PC-3 (cell line): ENCODE measurements at regions not wholly inside any gene's neighbourhood (a gene's known extent, or its start where the extent isn't known, plus 50 kb on each side); places are given as distances from the start of the nearest gene placed in this dataset.

Experiments
- ATAC-seq: fragments of 200-7000 bp; cut with Tn5 transposase; 2 replicates; pipeline ENCODE4 v1.9.1; 2020; ENCODE audit warnings: mild to moderate bottlenecking, moderate library complexity
- BruUV-seq: library from RNA; stranded (reverse); fragments of 400-500 nt; replicated peaks from 2 replicates; lab custom pipeline; 2021; lab: Mats Ljungman, UMichigan
- CTCF ChIA-PET: fragments of 300-600 bp; sonication (Branson Sonifier 250); formaldehyde crosslinking; loops from one replicate; lab custom pipeline; 2022; ENCODE audit warnings: antibody characterized with exemption; lab: Charles Lee
- POLR2A ChIA-PET: fragments of 300-600 bp; sonication (Branson Sonifier 250); formaldehyde crosslinking; loops from one replicate; lab custom pipeline; 2022; ENCODE audit warnings: antibody characterized with exemption; ENCODE audit not compliant: unreplicated experiment; lab: Charles Lee
- DNase-seq: peaks from one replicate; pipeline ENCODE4 v3.0.0-alpha.2; 2015
- H2AFZ ChIP-seq: fragments of 300-600 bp; sonication (generic); 2 replicates; pipeline ENCODE4 v1.6.0; 2016; ENCODE audit warnings: antibody characterized with exemption, low read length
- H3F3A ChIP-seq: fragments of 300-600 bp; sonication (generic); one replicate; pipeline ENCODE4 v1.6.0; 2017; ENCODE audit warnings: antibody characterized with exemption, low read length, control low read depth, mild to moderate bottlenecking; ENCODE audit not compliant: unreplicated experiment
- H3K27ac ChIP-seq: fragments of 300-600 bp; sonication (generic); 2 replicates; pipeline ENCODE4 v1.5.1; 2016; ENCODE audit warnings: mild to moderate bottlenecking, low read length
- H3K27me3 ChIP-seq: fragments of 300-600 bp; sonication (generic); 2 replicates; pipeline ENCODE4 v1.6.1; 2016; ENCODE audit warnings: low read length, mixed read lengths
- H3K36me3 ChIP-seq: fragments of 300-600 bp; sonication (generic); 2 replicates; pipeline ENCODE4 v1.6.1; 2016; ENCODE audit warnings: low read depth, mixed run types, low read length, mixed read lengths
- H3K4me1 ChIP-seq: fragments of 300-600 bp; sonication (generic); 2 replicates; pipeline ENCODE4 v1.5.1; 2016; ENCODE audit warnings: low read length; ENCODE audit not compliant: insufficient read depth
- H3K4me2 ChIP-seq: fragments of 300-600 bp; sonication (generic); 2 replicates; pipeline ENCODE4 v1.6.0; 2016; ENCODE audit warnings: low read length
- H3K4me3 ChIP-seq: fragments of 300-600 bp; sonication (generic); 2 replicates; pipeline ENCODE4 v1.5.1; 2016; ENCODE audit warnings: mild to moderate bottlenecking, low read length, mixed read lengths
- H3K79me2 ChIP-seq: fragments of 300-600 bp; sonication (generic); 2 replicates; pipeline ENCODE4 v1.6.1; 2017; ENCODE audit warnings: low read length, mixed read lengths
- H3K9ac ChIP-seq: fragments of 300-600 bp; sonication (generic); 2 replicates; pipeline ENCODE4 v1.6.0; 2016; ENCODE audit warnings: mild to moderate bottlenecking, low read length
- H3K9me2 ChIP-seq: fragments of 300-600 bp; sonication (generic); replicated peaks from 2 replicates; pipeline ENCODE4 v1.6.1; 2016; ENCODE audit warnings: mixed run types, low read length, mixed read lengths
- H3K9me3 ChIP-seq: fragments of 300-600 bp; sonication (generic); 2 replicates; pipeline ENCODE4 v1.6.1; 2016; ENCODE audit warnings: low read length, mixed read lengths
- H4K20me1 ChIP-seq: fragments of 300-600 bp; sonication (generic); 2 replicates; pipeline ENCODE4 v1.6.1; 2016; ENCODE audit warnings: low read length, mixed read lengths
- CTCF ChIP-seq: fragments of 300-600 bp; sonication (generic); conservative IDR thresholded peaks from 2 replicates; pipeline ENCODE4 v1.5.1; 2017; ENCODE audit warnings: antibody characterized with exemption, low read depth, mild to moderate bottlenecking, low read length
- EZH2 ChIP-seq: fragments of 300-600 bp; sonication (generic); IDR thresholded peaks from one replicate; pipeline ENCODE4 v1.6.1; 2017; ENCODE audit warnings: antibody characterized with exemption, mild to moderate bottlenecking, low read length; ENCODE audit not compliant: unreplicated experiment
- EZH2phosphoT487 ChIP-seq: fragments of 300-600 bp; sonication (generic); IDR thresholded peaks from 2 replicates; pipeline ENCODE4 v1.6.1; 2018; ENCODE audit warnings: mild to moderate bottlenecking, antibody characterized with exemption, low read length, borderline replicate concordance
- intact Hi-C: fragments of 100-400 bp; cut with micrococcal nuclease; formaldehyde crosslinking; loops from 2 replicates; pipeline ENCODE4 v1.9.0; 2023

DNA sequence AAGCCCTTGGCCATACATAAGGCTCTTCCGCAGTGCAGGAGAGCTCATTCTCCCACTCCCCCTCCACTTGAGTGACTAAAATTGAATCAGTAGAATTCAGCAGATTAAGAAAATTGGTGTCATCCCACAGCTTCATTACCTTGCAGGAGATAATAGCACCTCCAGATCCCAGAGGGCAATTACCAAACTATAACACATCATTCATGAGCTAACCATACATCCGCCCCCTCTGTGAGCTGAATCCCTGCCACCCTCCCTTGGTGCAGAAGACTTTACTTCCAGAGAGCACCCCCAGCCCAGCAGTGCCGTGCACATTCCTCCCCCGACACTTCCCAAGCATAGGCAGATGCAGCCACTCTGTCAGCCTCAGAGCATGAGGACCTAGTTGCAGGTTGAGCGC lies 496.5 kb upstream of the B3GAT1 start:
- Histone ChIP-seq H3K9ac (no peak overlapping the region), H3K9me2 (no peaks in the 10 kb centered on the region), H3K27ac (no peak overlapping the region), H3F3A (no peaks in the 10 kb centered on the region), H4K20me1 (no peaks in the 10 kb centered on the region), H3K4me2 (no peak overlapping the region), H3K4me1 (no peaks in the 10 kb centered on the region), H3K36me3 (no peaks in the 10 kb centered on the region), H3K4me3 (no peak overlapping the region), H3K27me3 (peaks cover 34% of the 10 kb centered on the region), H3K9me3 (0 out of 2 replicates have a peak, but pooled peaks cover 10% of the 10 kb centered on the region), H3K79me2 (no peaks in the 10 kb centered on the region), H2AFZ (no peak overlapping the region)
- ChIA-PET CTCF (no interaction called here), POLR2A (no interaction called here)
- BruUV-seq: no TSS peak
- DNase-seq (no peak), ATAC-seq (no peak)
- no peak for TF ChIP-seq CTCF
- no peak for TF ChIP-seq EZH2
- no peak for TF ChIP-seq EZH2phosphoT487
- intact Hi-C loops: no loop called here

DNA sequence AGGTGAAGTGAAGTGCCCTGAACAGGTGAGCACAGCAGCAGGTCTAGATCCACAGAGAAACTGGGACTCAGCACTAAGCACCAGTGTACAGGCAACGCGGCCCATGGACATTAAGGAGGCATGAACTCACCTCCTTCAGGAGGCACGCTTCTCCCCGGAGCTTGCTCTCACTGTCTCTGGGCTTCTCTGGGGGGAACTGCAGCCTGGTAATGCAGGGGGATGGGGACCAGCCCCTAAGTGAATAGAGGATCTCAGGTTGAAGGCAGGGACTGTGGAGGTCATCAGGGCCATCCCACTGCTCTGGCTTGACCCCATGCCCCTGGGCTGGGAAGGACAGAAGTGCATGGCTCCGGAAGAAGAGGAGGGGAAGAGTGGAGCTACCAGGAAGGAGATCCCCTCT lies 495.6 kb upstream of the B3GAT1 start:
- Histone ChIP-seq H3K4me1 (no peaks in the 10 kb centered on the region), H3F3A (no peaks in the 10 kb centered on the region), H2AFZ (no peak overlapping the region), H3K27ac (no peak overlapping the region), H3K79me2 (no peaks in the 10 kb centered on the region), H3K9me2 (no peaks in the 10 kb centered on the region), H3K36me3 (no peaks in the 10 kb centered on the region), H3K4me3 (no peak overlapping the region), H3K4me2 (no peak overlapping the region), H4K20me1 (no peaks in the 10 kb centered on the region), H3K9me3 (0 out of 2 replicates have a peak, but pooled peaks cover 5% of the 10 kb centered on the region), H3K27me3 (peaks cover 35% of the 10 kb centered on the region), H3K9ac (no peak overlapping the region)
- ChIA-PET POLR2A (no interaction called here), CTCF (no interaction called here)
- ATAC-seq: no peak
- no TSS peak for BruUV-seq
- DNase-seq: no peak
- TF ChIP-seq EZH2 (no peak), CTCF (no peak)
- intact Hi-C loops: no loop called here

- Histone ChIP-seq H3K4me2 (no peak overlapping the region), H3K27me3 (peaks cover 35% of the 10 kb centered on the region), H3K4me1 (no peaks in the 10 kb centered on the region), H3K9me3 (0 out of 2 replicates have a peak, but pooled peaks cover 10% of the 10 kb centered on the region), H3K9ac (no peak overlapping the region), H3K9me2 (no peaks in the 10 kb centered on the region), H3K4me3 (no peak overlapping the region), H2AFZ (no peak overlapping the region), H3K27ac (no peak overlapping the region), H3F3A (no peaks in the 10 kb centered on the region), H3K79me2 (no peaks in the 10 kb centered on the region), H4K20me1 (no peaks in the 10 kb centered on the region), H3K36me3 (no peaks in the 10 kb centered on the region)
- CTCF ChIA-PET: no interaction called here
- TF ChIP-seq EZH2phosphoT487: no peak
- TF ChIP-seq EZH2: no peak
- TF ChIP-seq CTCF: no peak
- no peak for DNase-seq
- intact Hi-C loops: no loop called here
- no TSS peak for BruUV-seq
- ATAC-seq: no peak
- POLR2A ChIA-PET: no interaction called here
Observed at GRCh38 chr11:134906356-134906955, 494.4 kb upstream of the B3GAT1 start.
